GM23338 (cell line): ENCODE measurements at regions not wholly inside any gene's neighbourhood (a gene's known extent, or its start where the extent isn't known, plus 50 kb on each side); places are given as distances from the start of the nearest gene placed in this dataset.

Experiments used
- ATAC-seq: fragments of 200-7000 bp; cut with Tn5 transposase; 3 replicates; pipeline ENCODE4 v1.9.1; 2020
- DNase-seq: peaks from one replicate; pipeline ENCODE4 v3.0.0-alpha.2; 2015; ENCODE audit warnings: low spot score
- H2AFZ ChIP-seq: fragments of 200-600 bp; sonication (generic); 2 replicates; pipeline ENCODE4 v1.8.0; 2016; ENCODE audit warnings: antibody characterized with exemption, mild to moderate bottlenecking, moderate library complexity
- H3F3A ChIP-seq: fragments of 200-600 bp; sonication (generic); replicated peaks from 2 replicates; pipeline ENCODE4 v1.8.0; 2017; ENCODE audit warnings: antibody characterized with exemption, mixed run types, low read depth
- H3K27ac ChIP-seq: fragments of 200-600 bp; sonication (generic); 2 replicates; pipeline ENCODE4 v1.6.1; 2016; ENCODE audit warnings: low read depth
- H3K27me3 ChIP-seq: fragments of 200-600 bp; sonication (generic); 2 replicates; pipeline ENCODE4 v1.8.0; 2016; ENCODE audit warnings: mild to moderate bottlenecking, mixed run types, moderate library complexity; ENCODE audit not compliant: insufficient read depth
- H3K36me3 ChIP-seq: fragments of 200-600 bp; sonication (generic); 2 replicates; pipeline ENCODE4 v1.8.0; 2016; ENCODE audit warnings: mild to moderate bottlenecking; ENCODE audit not compliant: insufficient read depth
- H3K4me1 ChIP-seq: fragments of 200-600 bp; sonication (generic); 2 replicates; pipeline ENCODE4 v1.8.0; 2016; ENCODE audit warnings: mild to moderate bottlenecking, moderate library complexity; ENCODE audit not compliant: insufficient read depth
- H3K4me2 ChIP-seq: fragments of 200-600 bp; sonication (generic); 2 replicates; pipeline ENCODE4 v1.7.1; 2017; ENCODE audit warnings: mixed run types
- H3K4me3 ChIP-seq: fragments of 200-600 bp; sonication (generic); 2 replicates; pipeline ENCODE4 v1.6.1; 2016; ENCODE audit warnings: mixed run types
- H3K79me2 ChIP-seq: fragments of 200-600 bp; sonication (generic); replicated peaks from 2 replicates; pipeline ENCODE4 v1.8.0; 2017; ENCODE audit warnings: mild to moderate bottlenecking; ENCODE audit not compliant: insufficient read depth
- H3K9me2 ChIP-seq: fragments of 200-600 bp; sonication (generic); 2 replicates; pipeline ENCODE4 v1.8.0; 2017; ENCODE audit not compliant: insufficient read depth
- H4K20me1 ChIP-seq: fragments of 200-600 bp; sonication (generic); replicated peaks from 2 replicates; pipeline ENCODE4 v1.8.0; 2017; ENCODE audit warnings: mild to moderate bottlenecking; ENCODE audit not compliant: insufficient read depth
- H3K27ac Mint-ChIP-seq: 2 replicates; pipeline ENCODE4 v1.8.0; 2020; ENCODE audit warnings: inconsistent platforms, mild to moderate bottlenecking, moderate library complexity, mixed read lengths
- H3K27me3 Mint-ChIP-seq: 3 replicates; pipeline ENCODE4 v1.8.0; 2022; ENCODE audit warnings: low read depth, mild to moderate bottlenecking, moderate library complexity, mixed read lengths, inconsistent platforms; ENCODE audit not compliant: insufficient read depth, poor library complexity
- H3K36me3 Mint-ChIP-seq: 3 replicates; pipeline ENCODE4 v1.8.0; 2021; ENCODE audit warnings: low read depth, mild to moderate bottlenecking, inconsistent platforms, moderate library complexity, mixed read lengths
- H3K4me1 Mint-ChIP-seq: 3 replicates; pipeline ENCODE4 v1.8.0; 2020; ENCODE audit warnings: mild to moderate bottlenecking, inconsistent platforms, mixed read lengths
- H3K4me3 Mint-ChIP-seq: 3 replicates; pipeline ENCODE4 v1.8.0; 2021; ENCODE audit warnings: moderate library complexity, mild to moderate bottlenecking, inconsistent platforms, mixed read lengths
- H3K9me3 Mint-ChIP-seq: 3 replicates; pipeline ENCODE4 v1.8.0; 2020; ENCODE audit warnings: moderate library complexity, mild to moderate bottlenecking, inconsistent platforms, mixed read lengths
- CREB1 ChIP-seq: fragments of 250-450 bp; sonication (Bioruptor Pico); IDR thresholded peaks from 2 replicates; pipeline ENCODE4 v1.5.0; 2020; ENCODE audit warnings: low read depth, mild to moderate bottlenecking, moderate library complexity
- EZH2 ChIP-seq: fragments of 200-600 bp; sonication (generic); IDR thresholded peaks from one replicate; pipeline ENCODE4 v1.8.0; 2017; ENCODE audit warnings: antibody characterized with exemption, mild to moderate bottlenecking, low read depth; ENCODE audit not compliant: unreplicated experiment
- EZH2phosphoT487 ChIP-seq: fragments of 200-600 bp; sonication (generic); IDR thresholded peaks from one replicate; pipeline ENCODE4 v1.8.1; 2018; ENCODE audit warnings: antibody characterized with exemption; ENCODE audit not compliant: unreplicated experiment
- JUNB ChIP-seq: IDR thresholded peaks from one replicate; pipeline ENCODE4 v1.6.1; 2016; ENCODE audit warnings: antibody characterized with exemption; ENCODE audit not compliant: unreplicated experiment
- NANOG ChIP-seq: IDR thresholded peaks from 2 replicates; pipeline ENCODE4 v1.6.1; 2016; ENCODE audit warnings: antibody characterized with exemption, borderline replicate concordance
- POLR2AphosphoS5 ChIP-seq: IDR thresholded peaks from 2 replicates; pipeline ENCODE4 v1.6.1; 2016; ENCODE audit warnings: antibody characterized with exemption, low read depth
- STAT1 ChIP-seq: IDR thresholded peaks from one replicate; pipeline ENCODE4 v1.6.1; 2016; ENCODE audit warnings: antibody characterized with exemption; ENCODE audit not compliant: unreplicated experiment
- ZNF114 ChIP-seq: fragments of 250-450 bp; sonication (Bioruptor Pico); IDR thresholded peaks from 2 replicates; pipeline ENCODE4 v1.5.0; 2020; ENCODE audit warnings: mild to moderate bottlenecking, moderate library complexity
- ZNF331 ChIP-seq: fragments of 250-450 bp; sonication (Bioruptor Pico); IDR thresholded peaks from 2 replicates; pipeline ENCODE4 v1.5.0; 2020; ENCODE audit warnings: low read depth, mild to moderate bottlenecking, moderate library complexity
- TF ChIP-seq, protein P1 (sequence below): fragments of 250-450 bp; sonication (Bioruptor Pico); IDR thresholded peaks from 2 replicates; pipeline ENCODE4 v1.5.0; 2020; ENCODE audit warnings: mild to moderate bottlenecking, moderate library complexity
- TF ChIP-seq, protein P2 (sequence below): IDR thresholded peaks from 2 replicates; pipeline ENCODE4 v1.6.1; 2016; ENCODE audit warnings: antibody characterized with exemption
- TF ChIP-seq, protein P3 (sequence below), 2 experiments: fragments of 200-600 bp in 1 of 2; sonication (generic) in 1 of 2; conservative IDR thresholded peaks; 2 replicates each; pipeline versions ENCODE4 v1.5.1 to v1.6.1; 2016 to 2017; ENCODE audit warnings: antibody characterized with exemption in 2 of 2, low read depth in 2 of 2, mild to moderate bottlenecking in 2 of 2, moderate library complexity in 1 of 2
- TF ChIP-seq, protein P4 (sequence below): IDR thresholded peaks from one replicate; pipeline ENCODE4 v1.6.1; 2018; ENCODE audit warnings: antibody characterized with exemption; ENCODE audit not compliant: unreplicated experiment

DNA sequence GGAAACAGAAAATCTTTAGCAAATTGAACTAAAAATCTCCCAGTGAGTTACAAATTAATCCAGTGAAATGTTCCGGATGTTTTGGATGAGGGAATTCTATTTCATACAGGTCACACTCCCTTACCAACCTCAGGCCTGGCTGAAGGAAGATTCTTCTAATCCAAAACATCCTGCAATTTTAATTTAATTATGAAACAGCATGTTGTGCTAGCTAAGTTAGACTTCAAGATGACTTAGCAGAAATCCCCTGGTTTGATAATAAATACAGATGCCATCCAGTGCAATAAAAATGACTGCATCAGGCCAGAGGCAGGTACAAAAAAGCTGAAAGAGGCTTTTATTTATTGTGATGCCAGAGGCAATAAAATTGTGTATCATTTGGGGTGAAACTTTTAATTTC, 96.7 kb upstream of the CLDN10 start:
- H3K4me2 ChIP-seq, result no peak overlapping the region
- TF ChIP-seq, protein P1, sequence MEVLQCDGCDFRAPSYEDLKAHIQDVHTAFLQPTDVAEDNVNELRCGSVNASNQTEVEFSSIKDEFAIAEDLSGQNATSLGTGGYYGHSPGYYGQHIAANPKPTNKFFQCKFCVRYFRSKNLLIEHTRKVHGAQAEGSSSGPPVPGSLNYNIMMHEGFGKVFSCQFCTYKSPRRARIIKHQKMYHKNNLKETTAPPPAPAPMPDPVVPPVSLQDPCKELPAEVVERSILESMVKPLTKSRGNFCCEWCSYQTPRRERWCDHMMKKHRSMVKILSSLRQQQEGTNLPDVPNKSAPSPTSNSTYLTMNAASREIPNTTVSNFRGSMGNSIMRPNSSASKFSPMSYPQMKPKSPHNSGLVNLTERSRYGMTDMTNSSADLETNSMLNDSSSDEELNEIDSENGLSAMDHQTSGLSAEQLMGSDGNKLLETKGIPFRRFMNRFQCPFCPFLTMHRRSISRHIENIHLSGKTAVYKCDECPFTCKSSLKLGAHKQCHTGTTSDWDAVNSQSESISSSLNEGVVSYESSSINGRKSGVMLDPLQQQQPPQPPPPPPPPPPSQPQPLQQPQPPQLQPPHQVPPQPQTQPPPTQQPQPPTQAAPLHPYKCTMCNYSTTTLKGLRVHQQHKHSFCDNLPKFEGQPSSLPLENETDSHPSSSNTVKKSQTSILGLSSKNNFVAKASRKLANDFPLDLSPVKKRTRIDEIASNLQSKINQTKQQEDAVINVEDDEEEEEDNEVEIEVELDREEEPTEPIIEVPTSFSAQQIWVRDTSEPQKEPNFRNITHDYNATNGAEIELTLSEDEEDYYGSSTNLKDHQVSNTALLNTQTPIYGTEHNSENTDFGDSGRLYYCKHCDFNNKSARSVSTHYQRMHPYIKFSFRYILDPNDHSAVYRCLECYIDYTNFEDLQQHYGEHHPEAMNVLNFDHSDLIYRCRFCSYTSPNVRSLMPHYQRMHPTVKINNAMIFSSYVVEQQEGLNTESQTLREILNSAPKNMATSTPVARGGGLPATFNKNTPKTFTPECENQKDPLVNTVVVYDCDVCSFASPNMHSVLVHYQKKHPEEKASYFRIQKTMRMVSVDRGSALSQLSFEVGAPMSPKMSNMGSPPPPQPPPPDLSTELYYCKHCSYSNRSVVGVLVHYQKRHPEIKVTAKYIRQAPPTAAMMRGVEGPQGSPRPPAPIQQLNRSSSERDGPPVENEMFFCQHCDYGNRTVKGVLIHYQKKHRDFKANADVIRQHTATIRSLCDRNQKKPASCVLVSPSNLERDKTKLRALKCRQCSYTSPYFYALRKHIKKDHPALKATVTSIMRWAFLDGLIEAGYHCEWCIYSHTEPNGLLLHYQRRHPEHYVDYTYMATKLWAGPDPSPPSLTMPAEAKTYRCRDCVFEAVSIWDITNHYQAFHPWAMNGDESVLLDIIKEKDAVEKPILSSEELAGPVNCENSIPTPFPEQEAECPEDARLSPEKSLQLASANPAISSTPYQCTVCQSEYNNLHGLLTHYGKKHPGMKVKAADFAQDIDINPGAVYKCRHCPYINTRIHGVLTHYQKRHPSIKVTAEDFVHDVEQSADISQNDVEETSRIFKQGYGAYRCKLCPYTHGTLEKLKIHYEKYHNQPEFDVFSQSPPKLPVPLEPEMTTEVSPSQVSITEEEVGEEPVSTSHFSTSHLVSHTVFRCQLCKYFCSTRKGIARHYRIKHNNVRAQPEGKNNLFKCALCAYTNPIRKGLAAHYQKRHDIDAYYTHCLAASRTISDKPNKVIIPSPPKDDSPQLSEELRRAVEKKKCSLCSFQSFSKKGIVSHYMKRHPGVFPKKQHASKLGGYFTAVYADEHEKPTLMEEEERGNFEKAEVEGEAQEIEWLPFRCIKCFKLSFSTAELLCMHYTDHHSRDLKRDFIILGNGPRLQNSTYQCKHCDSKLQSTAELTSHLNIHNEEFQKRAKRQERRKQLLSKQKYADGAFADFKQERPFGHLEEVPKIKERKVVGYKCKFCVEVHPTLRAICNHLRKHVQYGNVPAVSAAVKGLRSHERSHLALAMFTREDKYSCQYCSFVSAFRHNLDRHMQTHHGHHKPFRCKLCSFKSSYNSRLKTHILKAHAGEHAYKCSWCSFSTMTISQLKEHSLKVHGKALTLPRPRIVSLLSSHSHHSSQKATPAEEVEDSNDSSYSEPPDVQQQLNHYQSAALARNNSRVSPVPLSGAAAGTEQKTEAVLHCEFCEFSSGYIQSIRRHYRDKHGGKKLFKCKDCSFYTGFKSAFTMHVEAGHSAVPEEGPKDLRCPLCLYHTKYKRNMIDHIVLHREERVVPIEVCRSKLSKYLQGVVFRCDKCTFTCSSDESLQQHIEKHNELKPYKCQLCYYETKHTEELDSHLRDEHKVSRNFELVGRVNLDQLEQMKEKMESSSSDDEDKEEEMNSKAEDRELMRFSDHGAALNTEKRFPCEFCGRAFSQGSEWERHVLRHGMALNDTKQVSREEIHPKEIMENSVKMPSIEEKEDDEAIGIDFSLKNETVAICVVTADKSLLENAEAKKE (CRISPR knock-in tag), result no peak
- TF ChIP-seq POLR2AphosphoS5 (no peak), ZNF331 (CRISPR knock-in tag) (no peak), CREB1 (CRISPR knock-in tag) (no peak), EZH2 (no peak), STAT1 (no peak), JUNB (no peak), NANOG (no peak), ZNF114 (CRISPR knock-in tag) (no peak), EZH2phosphoT487 (no peak)
- TF ChIP-seq, protein P2, sequence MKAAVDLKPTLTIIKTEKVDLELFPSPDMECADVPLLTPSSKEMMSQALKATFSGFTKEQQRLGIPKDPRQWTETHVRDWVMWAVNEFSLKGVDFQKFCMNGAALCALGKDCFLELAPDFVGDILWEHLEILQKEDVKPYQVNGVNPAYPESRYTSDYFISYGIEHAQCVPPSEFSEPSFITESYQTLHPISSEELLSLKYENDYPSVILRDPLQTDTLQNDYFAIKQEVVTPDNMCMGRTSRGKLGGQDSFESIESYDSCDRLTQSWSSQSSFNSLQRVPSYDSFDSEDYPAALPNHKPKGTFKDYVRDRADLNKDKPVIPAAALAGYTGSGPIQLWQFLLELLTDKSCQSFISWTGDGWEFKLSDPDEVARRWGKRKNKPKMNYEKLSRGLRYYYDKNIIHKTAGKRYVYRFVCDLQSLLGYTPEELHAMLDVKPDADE, result no peak
- TF ChIP-seq, protein P3, sequence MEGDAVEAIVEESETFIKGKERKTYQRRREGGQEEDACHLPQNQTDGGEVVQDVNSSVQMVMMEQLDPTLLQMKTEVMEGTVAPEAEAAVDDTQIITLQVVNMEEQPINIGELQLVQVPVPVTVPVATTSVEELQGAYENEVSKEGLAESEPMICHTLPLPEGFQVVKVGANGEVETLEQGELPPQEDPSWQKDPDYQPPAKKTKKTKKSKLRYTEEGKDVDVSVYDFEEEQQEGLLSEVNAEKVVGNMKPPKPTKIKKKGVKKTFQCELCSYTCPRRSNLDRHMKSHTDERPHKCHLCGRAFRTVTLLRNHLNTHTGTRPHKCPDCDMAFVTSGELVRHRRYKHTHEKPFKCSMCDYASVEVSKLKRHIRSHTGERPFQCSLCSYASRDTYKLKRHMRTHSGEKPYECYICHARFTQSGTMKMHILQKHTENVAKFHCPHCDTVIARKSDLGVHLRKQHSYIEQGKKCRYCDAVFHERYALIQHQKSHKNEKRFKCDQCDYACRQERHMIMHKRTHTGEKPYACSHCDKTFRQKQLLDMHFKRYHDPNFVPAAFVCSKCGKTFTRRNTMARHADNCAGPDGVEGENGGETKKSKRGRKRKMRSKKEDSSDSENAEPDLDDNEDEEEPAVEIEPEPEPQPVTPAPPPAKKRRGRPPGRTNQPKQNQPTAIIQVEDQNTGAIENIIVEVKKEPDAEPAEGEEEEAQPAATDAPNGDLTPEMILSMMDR (conservative IDR thresholded peaks at IDR 0.05; ENCODE audit: low read depth in 2 of 2), result no peak
- TF ChIP-seq, protein P4, sequence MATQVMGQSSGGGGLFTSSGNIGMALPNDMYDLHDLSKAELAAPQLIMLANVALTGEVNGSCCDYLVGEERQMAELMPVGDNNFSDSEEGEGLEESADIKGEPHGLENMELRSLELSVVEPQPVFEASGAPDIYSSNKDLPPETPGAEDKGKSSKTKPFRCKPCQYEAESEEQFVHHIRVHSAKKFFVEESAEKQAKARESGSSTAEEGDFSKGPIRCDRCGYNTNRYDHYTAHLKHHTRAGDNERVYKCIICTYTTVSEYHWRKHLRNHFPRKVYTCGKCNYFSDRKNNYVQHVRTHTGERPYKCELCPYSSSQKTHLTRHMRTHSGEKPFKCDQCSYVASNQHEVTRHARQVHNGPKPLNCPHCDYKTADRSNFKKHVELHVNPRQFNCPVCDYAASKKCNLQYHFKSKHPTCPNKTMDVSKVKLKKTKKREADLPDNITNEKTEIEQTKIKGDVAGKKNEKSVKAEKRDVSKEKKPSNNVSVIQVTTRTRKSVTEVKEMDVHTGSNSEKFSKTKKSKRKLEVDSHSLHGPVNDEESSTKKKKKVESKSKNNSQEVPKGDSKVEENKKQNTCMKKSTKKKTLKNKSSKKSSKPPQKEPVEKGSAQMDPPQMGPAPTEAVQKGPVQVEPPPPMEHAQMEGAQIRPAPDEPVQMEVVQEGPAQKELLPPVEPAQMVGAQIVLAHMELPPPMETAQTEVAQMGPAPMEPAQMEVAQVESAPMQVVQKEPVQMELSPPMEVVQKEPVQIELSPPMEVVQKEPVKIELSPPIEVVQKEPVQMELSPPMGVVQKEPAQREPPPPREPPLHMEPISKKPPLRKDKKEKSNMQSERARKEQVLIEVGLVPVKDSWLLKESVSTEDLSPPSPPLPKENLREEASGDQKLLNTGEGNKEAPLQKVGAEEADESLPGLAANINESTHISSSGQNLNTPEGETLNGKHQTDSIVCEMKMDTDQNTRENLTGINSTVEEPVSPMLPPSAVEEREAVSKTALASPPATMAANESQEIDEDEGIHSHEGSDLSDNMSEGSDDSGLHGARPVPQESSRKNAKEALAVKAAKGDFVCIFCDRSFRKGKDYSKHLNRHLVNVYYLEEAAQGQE, result no peak
- no peak overlapping the region; the same call in 1 of the 2 replicates for H3K27ac Mint-ChIP-seq

More for the DNA sequence above, 96.7 kb upstream of the CLDN10 start:
- Mint-ChIP-seq H3K36me3 (peaks cover 26% of the 10 kb centered on the region), H3K27me3 (peaks cover 2% of the 10 kb centered on the region), H3K9me3 (peaks cover 28% of the 10 kb centered on the region), H3K4me1 (no peaks in the 10 kb centered on the region; the same call in 2 of the 3 replicates), H3K4me3 (no peak overlapping the region)
- Histone ChIP-seq H3K4me3 (no peak overlapping the region), H3K9me2 (0 out of 2 replicates have a peak, but pooled peaks cover 3% of the 10 kb centered on the region), H3K36me3 (no peaks in the 10 kb centered on the region), H3K79me2 (no peaks in the 10 kb centered on the region), H2AFZ (no peak overlapping the region), H3K4me1 (no peaks in the 10 kb centered on the region), H3K27me3 (no peaks in the 10 kb centered on the region), H4K20me1 (no peaks in the 10 kb centered on the region), H3K27ac (no peak overlapping the region), H3F3A (no peaks in the 10 kb centered on the region)
- ATAC-seq (no peak), DNase-seq (no peak)
